Tibial nerve (tissue), 4 donors: ENCODE measurements at regions not wholly inside any gene's neighbourhood (a gene's known extent, or its start where the extent isn't known, plus 50 kb on each side); places are given as distances from the start of the nearest gene placed in this dataset.
"Not testable (repeated sequence)": the region's sequence is repeated elsewhere in the genome, so short reads cannot be mapped to it uniquely, and the experiment has no call there.

ENCODE experiments used
- DNase-seq, 2 donors: peaks; one replicate each; pipeline ENCODE4 v3.0.0-alpha.2; 2019; ENCODE audit warnings: low spot score in 2 of 2
- H3K27ac ChIP-seq, 4 donors: fragments of 200-600 bp; sonication (generic) in 3 of 4; one replicate each; pipeline ENCODE4 v1.5.1; 2017 to 2019; ENCODE audit warnings: mild to moderate bottlenecking in 1 of 4
- H3K27me3 ChIP-seq, 2 donors: fragments of 200-600 bp; sonication (generic) in 1 of 2; one replicate each; pipeline versions ENCODE4 v1.5.1 to v1.6.0; 2017 to 2019
- H3K36me3 ChIP-seq, 3 donors: fragments of 200-600 bp; sonication (generic); one replicate each; pipeline ENCODE4 v1.5.1; 2018 to 2019
- H3K4me1 ChIP-seq, 4 donors: fragments of 200-600 bp; sonication (generic) in 3 of 4; one replicate each; pipeline ENCODE4 v1.5.1; 2017 to 2019
- H3K4me3 ChIP-seq, 4 donors: fragments of 200-600 bp; sonication (generic) in 3 of 4; one replicate each; pipeline ENCODE4 v1.5.1; 2017 to 2019; ENCODE audit warnings: mild to moderate bottlenecking in 1 of 4, moderate library complexity in 1 of 4
- H3K9me3 ChIP-seq, 4 donors: fragments of 200-600 bp; sonication (generic) in 3 of 4; one replicate each; pipeline ENCODE4 v1.5.1; 2017 to 2019
- CTCF ChIP-seq, 5 experiments: fragments of 200-600 bp in 3 of 5; fragments of 450-650 bp in 2 of 5; sonication (generic) in 3 of 5; IDR thresholded peaks; one replicate each; pipeline ENCODE4 v1.5.1; 2016 to 2019; ENCODE audit warnings: antibody characterized with exemption in 5 of 5, mild to moderate bottlenecking in 3 of 5, moderate library complexity in 2 of 5
- EP300 ChIP-seq, 2 donors: sonication (generic); formaldehyde crosslinking; IDR thresholded peaks; one replicate each; pipeline ENCODE4 v1.6.1; 2017; ENCODE audit warnings: antibody characterized with exemption in 2 of 2, mild to moderate bottlenecking in 1 of 2
- POLR2A ChIP-seq, 2 donors: fragments of 450-650 bp; IDR thresholded peaks; one replicate each; pipeline ENCODE4 v1.6.1; 2017; ENCODE audit warnings: antibody characterized with exemption in 2 of 2, mild to moderate bottlenecking in 2 of 2, moderate library complexity in 2 of 2
- WGBS, 2 donors: methylation state at CpG; one replicate each; pipeline ENCODE4 v1.1.5; 2018; 5-methylcytosine and 5-hydroxymethylcytosine counted together

DNA sequence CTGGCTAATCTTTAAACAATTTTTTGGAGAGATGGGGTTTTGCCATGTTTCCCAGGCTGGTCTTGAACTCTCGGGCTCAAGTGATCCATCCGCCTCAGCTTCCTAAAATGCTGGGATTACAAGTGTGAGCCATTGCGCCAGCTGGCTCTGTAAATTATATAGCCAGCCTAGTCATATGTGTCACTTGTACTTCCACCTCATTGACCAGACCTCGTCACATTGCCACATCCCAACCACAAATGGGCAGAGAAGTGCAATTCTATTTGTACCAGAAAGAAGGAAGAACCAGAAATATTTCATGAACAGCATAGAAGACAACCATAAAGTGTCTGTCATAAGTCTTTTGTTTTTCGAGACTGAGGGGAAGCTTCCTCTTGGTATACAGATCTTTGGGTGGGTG lies 71.2 kb upstream of the ADRA1D start:
- Histone ChIP-seq H3K27ac (no peak overlapping the region), H3K9me3 (peaks cover 0 to 9% (median 1%) of the 10 kb centered on the region in 4 donors), H3K4me3 (no peak overlapping the region), H3K27me3 (no peaks in the 10 kb centered on the region), H3K36me3 (no peaks in the 10 kb centered on the region), H3K4me1 (no peaks in the 10 kb centered on the region)
- 79 to 90% methylated on average over 5 of the region's 5 CpGs for WGBS, 2 donors
- TF ChIP-seq EP300 (IDR thresholded peaks at IDR 0.05), result no peak
- no peak for TF ChIP-seq POLR2A (IDR thresholded peaks at IDR 0.05)
- no peak for TF ChIP-seq CTCF (IDR thresholded peaks at IDR 0.05)
- DNase-seq, result no peak

GRCh38 chr20:4318891-4319290 lies 69.8 kb upstream of the ADRA1D start:
- no peak for TF ChIP-seq EP300 (IDR thresholded peaks at IDR 0.05)
- no peak for TF ChIP-seq POLR2A (IDR thresholded peaks at IDR 0.05)
- no peak for TF ChIP-seq CTCF (IDR thresholded peaks at IDR 0.05)
- DNase-seq, result no peak
- Histone ChIP-seq H3K36me3 (no peaks in the 10 kb centered on the region), H3K4me3 (no peak overlapping the region), H3K4me1 (no peaks in the 10 kb centered on the region), H3K27ac (no peak overlapping the region), H3K27me3 (no peaks in the 10 kb centered on the region), H3K9me3 (peaks cover 0 to 9% (median 1%) of the 10 kb centered on the region in 4 donors)

- not testable (repeated sequence) for H3K27ac ChIP-seq, H3K4me1 ChIP-seq, DNase-seq, H3K27me3 ChIP-seq, H3K4me3 ChIP-seq, H3K36me3 ChIP-seq
- H3K9me3 ChIP-seq, result peaks cover 0 to 18% (median 0%) of the 10 kb centered on the region in 4 donors
- WGBS, 2 donors, result 72 to 81% methylated on average over 4 of the region's 4 CpGs
Observed at GRCh38 chr20:4310616-4311015, 61.5 kb upstream of the ADRA1D start.

GRCh38 chr20:4306206-4306605 lies 57.1 kb upstream of the ADRA1D start:
- Histone ChIP-seq H3K9me3 (peaks cover 0 to 9% (median 0%) of the 10 kb centered on the region in 4 donors), H3K4me3 (no peak overlapping the region), H3K36me3 (no peaks in the 10 kb centered on the region), H3K27ac (no peak overlapping the region), H3K27me3 (no peaks in the 10 kb centered on the region), H3K4me1 (peaks cover 0 to 6% (median 0%) of the 10 kb centered on the region in 4 donors)
- no peak for DNase-seq
- WGBS, 2 donors, result 78 to 83% methylated on average over 2 of the region's 2 CpGs
- TF ChIP-seq CTCF (IDR thresholded peaks at IDR 0.05), result no peak

- Histone ChIP-seq H3K9me3 (no peaks in the 10 kb centered on the region), H3K36me3 (no peaks in the 10 kb centered on the region), H3K4me3 (no peak overlapping the region), H3K27me3 (no peaks in the 10 kb centered on the region), H3K4me1 (peaks cover 0 to 6% (median 0%) of the 10 kb centered on the region in 4 donors), H3K27ac (no peak overlapping the region)
- TF ChIP-seq CTCF (IDR thresholded peaks at IDR 0.05), result no peak
- no peak for TF ChIP-seq EP300 (IDR thresholded peaks at IDR 0.05)
- no peak for TF ChIP-seq POLR2A (IDR thresholded peaks at IDR 0.05)
- DNase-seq, result no peak
- WGBS, 2 donors, result 50 to 55% methylated on average over 5 of the region's 5 CpGs
Observed at GRCh38 chr20:4305091-4305490, 56.0 kb upstream of the ADRA1D start.

- Histone ChIP-seq H3K4me1 (peaks cover 0 to 6% (median 0%) of the 10 kb centered on the region in 4 donors), H3K27ac (no peak overlapping the region), H3K4me3 (no peak overlapping the region), H3K9me3 (no peaks in the 10 kb centered on the region), H3K27me3 (no peaks in the 10 kb centered on the region), H3K36me3 (no peaks in the 10 kb centered on the region)
- WGBS, 2 donors, result 62 to 72% methylated on average over 5 of the region's 5 CpGs
- TF ChIP-seq EP300 (IDR thresholded peaks at IDR 0.05), result no peak
- no peak for TF ChIP-seq POLR2A (IDR thresholded peaks at IDR 0.05)
- TF ChIP-seq CTCF (IDR thresholded peaks at IDR 0.05), result no peak
- no peak for DNase-seq
Observed at GRCh38 chr20:4304601-4305000, 55.5 kb upstream of the ADRA1D start.
